GM18909 (cell line): ENCODE measurements at regions not wholly inside any gene's neighbourhood (a gene's known extent, or its start where the extent isn't known, plus 50 kb on each side); places are given as distances from the start of the nearest gene placed in this dataset.
"Not testable (repeated sequence)": the region's sequence is repeated elsewhere in the genome, so short reads cannot be mapped to it uniquely, and the experiment has no call there.

ENCODE experiments used
- ATAC-seq: cut with Tn5 transposase; IDR thresholded peaks from one replicate; pipeline ENCODE4 v1.9.1; 2021; ENCODE audit warnings: mild to moderate bottlenecking; ENCODE audit not compliant: unreplicated experiment, poor library complexity

DNA sequence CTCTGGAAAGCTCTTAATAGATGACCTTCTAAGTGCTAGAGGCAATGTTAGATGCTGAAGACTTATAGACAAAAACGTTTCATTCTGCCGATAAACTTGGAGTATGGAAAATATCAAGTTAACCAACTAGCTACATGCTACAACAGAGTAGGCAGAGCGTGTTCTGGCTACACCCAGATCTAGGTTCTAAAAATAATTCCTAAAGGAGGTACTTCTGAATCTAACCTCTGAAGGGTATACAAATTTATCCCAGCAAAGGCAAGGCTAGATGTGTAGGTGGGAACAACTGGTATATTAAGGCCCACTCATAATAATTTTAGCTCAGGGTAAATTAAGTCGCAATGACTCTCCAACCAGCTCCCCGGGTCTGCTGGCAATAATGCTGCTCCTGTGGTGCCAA, 67.6 kb upstream of the NBPF26 start:
- ATAC-seq: not testable (repeated sequence)

DNA sequence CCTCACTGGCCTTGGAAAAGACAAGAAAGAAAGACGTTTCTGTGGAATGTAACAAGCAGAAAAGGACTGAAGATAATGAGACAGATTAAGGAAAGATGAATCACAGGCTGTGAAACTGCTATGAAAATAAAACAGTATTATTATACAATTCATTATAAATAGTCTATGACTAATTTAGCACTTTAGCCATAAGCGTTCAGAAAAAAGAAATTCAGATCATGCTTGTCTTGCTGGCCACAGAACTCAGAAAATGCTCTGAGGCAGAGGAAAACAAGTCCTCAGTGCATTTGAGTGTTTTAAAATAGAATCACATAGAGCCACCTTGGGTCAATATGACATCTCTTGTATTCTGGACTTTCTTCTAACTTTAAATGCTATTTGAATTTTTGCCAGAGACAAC, 65.9 kb upstream of the NBPF26 start:
- ATAC-seq: not testable (repeated sequence)

DNA sequence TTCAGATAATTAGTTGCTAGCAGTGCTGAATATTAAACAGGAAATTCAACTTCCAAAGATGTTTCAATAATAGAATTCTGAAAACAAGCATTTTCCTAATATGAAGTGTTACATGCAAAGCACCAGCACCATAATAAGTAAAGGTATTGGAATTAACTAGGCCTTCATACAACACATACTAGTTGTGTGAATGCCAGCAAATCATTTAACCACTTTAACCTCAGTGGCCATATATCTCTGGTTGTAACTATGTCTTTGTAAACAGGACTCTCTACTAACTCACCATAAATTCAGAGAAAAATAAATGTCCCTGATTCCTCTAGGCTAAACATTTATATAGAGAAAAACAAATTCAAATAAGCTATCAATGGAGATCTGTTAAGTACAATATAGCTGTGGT, 65.1 kb upstream of the NBPF26 start:
- ATAC-seq: not testable (repeated sequence)

DNA sequence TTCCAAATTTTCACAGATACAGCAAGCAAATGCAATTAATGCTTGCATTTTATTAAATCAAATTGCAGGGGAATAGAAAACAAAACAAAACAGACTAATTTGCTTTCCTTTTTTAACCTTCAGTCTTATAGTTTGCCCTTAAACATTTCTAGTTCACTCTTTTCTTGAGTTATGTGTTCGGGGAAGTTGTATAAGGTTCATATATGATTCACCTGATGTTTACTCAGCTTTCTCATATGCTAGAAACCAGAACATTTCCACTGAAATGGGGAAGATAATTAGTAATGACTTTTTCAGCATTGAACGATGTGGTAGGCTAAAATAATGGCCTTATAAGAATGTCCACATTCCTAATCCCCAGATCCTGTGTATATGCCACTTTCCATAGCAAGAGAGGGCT, 64.6 kb upstream of the NBPF26 start:
- ATAC-seq: not testable (repeated sequence)

DNA sequence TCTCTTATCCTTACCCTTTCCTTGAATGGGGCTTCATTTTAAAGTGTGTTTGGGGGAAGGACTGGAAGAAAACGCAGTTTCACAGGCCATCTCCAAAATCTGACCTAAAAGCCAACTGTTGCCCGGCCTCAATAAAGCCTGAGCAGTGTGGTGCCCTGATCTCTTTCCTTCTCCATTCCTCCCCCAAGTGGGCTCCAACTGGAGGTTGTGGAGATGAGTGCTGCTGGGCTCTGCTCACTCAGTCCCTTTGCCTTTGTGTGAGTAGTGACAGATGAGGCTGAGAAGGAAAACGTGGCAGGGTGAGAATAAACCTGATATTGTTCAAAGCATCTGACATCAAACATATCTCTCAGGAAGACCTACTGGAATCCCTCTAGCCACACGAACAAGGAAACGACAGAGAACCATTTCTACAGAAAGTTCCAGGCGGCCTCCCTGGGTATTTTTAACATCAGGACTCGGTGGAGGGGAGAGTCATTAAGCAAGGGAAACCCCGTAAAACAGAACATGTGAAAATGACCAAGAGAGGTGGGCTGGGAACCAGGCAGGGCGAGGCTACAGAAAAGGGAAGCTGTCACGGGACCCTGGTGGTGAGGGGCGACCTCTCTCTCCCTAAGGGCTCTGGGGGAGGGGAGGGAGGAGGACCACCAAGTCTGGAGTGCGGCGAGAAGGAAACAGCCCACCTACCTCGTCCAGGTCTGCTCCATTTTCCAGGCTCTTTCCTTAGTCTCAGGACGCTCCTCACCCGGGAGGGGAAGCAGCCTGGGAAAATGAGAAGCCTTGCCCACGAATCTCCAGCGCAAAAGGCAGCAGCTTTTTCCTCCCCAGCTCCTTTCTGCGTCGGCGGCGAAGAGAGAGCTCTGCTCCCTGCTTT, 59.1 kb upstream of the NBPF26 start:
- not testable (repeated sequence) for ATAC-seq

DNA sequence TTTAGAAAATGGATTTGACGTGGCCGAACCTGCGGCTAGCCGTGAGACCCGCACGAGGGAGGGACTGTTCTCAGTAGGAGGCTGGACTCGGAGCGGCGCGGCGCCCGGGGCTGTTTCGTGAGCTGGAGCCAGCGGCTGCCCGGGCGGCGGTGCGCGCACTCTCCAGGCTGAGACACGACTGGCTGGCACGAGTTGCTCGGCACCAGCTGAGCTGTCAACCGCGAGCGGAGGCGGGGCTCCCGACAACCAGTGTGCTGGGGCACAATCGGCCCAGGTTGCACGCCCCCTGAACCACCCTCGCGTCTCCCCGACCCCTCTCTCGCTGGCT, 58.5 kb upstream of the NBPF26 start:
- peak; percentile 40 for ATAC-seq

DNA sequence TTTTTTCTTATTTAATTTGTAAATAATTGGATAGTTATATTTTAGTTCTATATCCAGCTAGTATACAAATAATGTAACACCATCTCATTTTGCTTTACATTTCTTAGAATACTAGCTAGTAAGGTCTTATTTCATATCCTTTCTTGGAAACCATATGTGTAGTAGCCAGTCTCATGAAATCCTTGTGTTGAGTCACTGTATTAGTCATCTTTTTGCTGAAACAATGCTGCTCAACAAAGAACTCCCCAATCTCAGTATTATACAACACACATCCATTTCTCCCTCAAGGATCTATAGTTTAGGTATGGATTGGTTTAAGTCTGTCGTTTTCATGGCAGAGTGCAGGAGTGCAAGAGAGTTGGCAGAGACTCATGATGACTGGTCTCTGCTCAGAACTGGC, 55.6 kb upstream of the NBPF26 start:
- not testable (repeated sequence) for ATAC-seq
